PC-3 (cell line): ENCODE measurements at regions not wholly inside any gene's neighbourhood (a gene's known extent, or its start where the extent isn't known, plus 50 kb on each side); places are given as distances from the start of the nearest gene placed in this dataset.

Experiments used
- ATAC-seq: fragments of 200-7000 bp; cut with Tn5 transposase; 2 replicates; pipeline ENCODE4 v1.9.1; 2020; ENCODE audit warnings: mild to moderate bottlenecking, moderate library complexity
- BruUV-seq: library from RNA; stranded (reverse); fragments of 400-500 nt; replicated peaks from 2 replicates; lab custom pipeline; 2021; lab: Mats Ljungman, UMichigan
- CTCF ChIA-PET: fragments of 300-600 bp; sonication (Branson Sonifier 250); formaldehyde crosslinking; loops from one replicate; lab custom pipeline; 2022; ENCODE audit warnings: antibody characterized with exemption; lab: Charles Lee
- POLR2A ChIA-PET: fragments of 300-600 bp; sonication (Branson Sonifier 250); formaldehyde crosslinking; loops from one replicate; lab custom pipeline; 2022; ENCODE audit warnings: antibody characterized with exemption; ENCODE audit not compliant: unreplicated experiment; lab: Charles Lee
- DNase-seq: peaks from one replicate; pipeline ENCODE4 v3.0.0-alpha.2; 2015
- H2AFZ ChIP-seq: fragments of 300-600 bp; sonication (generic); 2 replicates; pipeline ENCODE4 v1.6.0; 2016; ENCODE audit warnings: antibody characterized with exemption, low read length
- H3F3A ChIP-seq: fragments of 300-600 bp; sonication (generic); one replicate; pipeline ENCODE4 v1.6.0; 2017; ENCODE audit warnings: antibody characterized with exemption, low read length, control low read depth, mild to moderate bottlenecking; ENCODE audit not compliant: unreplicated experiment
- H3K27ac ChIP-seq: fragments of 300-600 bp; sonication (generic); 2 replicates; pipeline ENCODE4 v1.5.1; 2016; ENCODE audit warnings: mild to moderate bottlenecking, low read length
- H3K27me3 ChIP-seq: fragments of 300-600 bp; sonication (generic); 2 replicates; pipeline ENCODE4 v1.6.1; 2016; ENCODE audit warnings: low read length, mixed read lengths
- H3K36me3 ChIP-seq: fragments of 300-600 bp; sonication (generic); 2 replicates; pipeline ENCODE4 v1.6.1; 2016; ENCODE audit warnings: low read depth, mixed run types, low read length, mixed read lengths
- H3K4me1 ChIP-seq: fragments of 300-600 bp; sonication (generic); 2 replicates; pipeline ENCODE4 v1.5.1; 2016; ENCODE audit warnings: low read length; ENCODE audit not compliant: insufficient read depth
- H3K4me2 ChIP-seq: fragments of 300-600 bp; sonication (generic); 2 replicates; pipeline ENCODE4 v1.6.0; 2016; ENCODE audit warnings: low read length
- H3K4me3 ChIP-seq: fragments of 300-600 bp; sonication (generic); 2 replicates; pipeline ENCODE4 v1.5.1; 2016; ENCODE audit warnings: mild to moderate bottlenecking, low read length, mixed read lengths
- H3K79me2 ChIP-seq: fragments of 300-600 bp; sonication (generic); 2 replicates; pipeline ENCODE4 v1.6.1; 2017; ENCODE audit warnings: low read length, mixed read lengths
- H3K9ac ChIP-seq: fragments of 300-600 bp; sonication (generic); 2 replicates; pipeline ENCODE4 v1.6.0; 2016; ENCODE audit warnings: mild to moderate bottlenecking, low read length
- H3K9me2 ChIP-seq: fragments of 300-600 bp; sonication (generic); replicated peaks from 2 replicates; pipeline ENCODE4 v1.6.1; 2016; ENCODE audit warnings: mixed run types, low read length, mixed read lengths
- H3K9me3 ChIP-seq: fragments of 300-600 bp; sonication (generic); 2 replicates; pipeline ENCODE4 v1.6.1; 2016; ENCODE audit warnings: low read length, mixed read lengths
- H4K20me1 ChIP-seq: fragments of 300-600 bp; sonication (generic); 2 replicates; pipeline ENCODE4 v1.6.1; 2016; ENCODE audit warnings: low read length, mixed read lengths
- CTCF ChIP-seq: fragments of 300-600 bp; sonication (generic); conservative IDR thresholded peaks from 2 replicates; pipeline ENCODE4 v1.5.1; 2017; ENCODE audit warnings: antibody characterized with exemption, low read depth, mild to moderate bottlenecking, low read length
- EZH2 ChIP-seq: fragments of 300-600 bp; sonication (generic); IDR thresholded peaks from one replicate; pipeline ENCODE4 v1.6.1; 2017; ENCODE audit warnings: antibody characterized with exemption, mild to moderate bottlenecking, low read length; ENCODE audit not compliant: unreplicated experiment
- EZH2phosphoT487 ChIP-seq: fragments of 300-600 bp; sonication (generic); IDR thresholded peaks from 2 replicates; pipeline ENCODE4 v1.6.1; 2018; ENCODE audit warnings: mild to moderate bottlenecking, antibody characterized with exemption, low read length, borderline replicate concordance
- intact Hi-C: fragments of 100-400 bp; cut with micrococcal nuclease; formaldehyde crosslinking; loops from 2 replicates; pipeline ENCODE4 v1.9.0; 2023

DNA sequence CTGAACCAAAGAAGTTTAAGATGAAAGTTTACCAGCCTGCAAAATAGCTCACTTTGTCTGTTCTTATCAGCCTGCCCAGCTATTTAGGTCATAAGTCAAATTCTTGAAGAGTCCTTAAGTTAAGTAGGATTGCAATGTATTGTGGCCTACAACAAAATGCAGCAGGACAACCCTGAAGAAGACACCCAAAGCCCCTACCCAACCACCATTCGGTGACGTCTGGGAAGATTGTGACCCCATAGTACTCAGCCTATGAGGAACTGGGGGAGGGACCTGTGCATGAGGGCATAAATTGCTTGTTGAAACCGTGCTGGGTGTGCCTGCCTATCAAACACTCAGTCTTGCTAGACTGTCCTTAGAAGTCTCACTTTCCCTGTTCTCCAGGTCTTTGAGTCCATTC, 50.5 kb upstream of the FDX1 start:
- ATAC-seq (no peak), DNase-seq (no peak)
- H3K4me1 ChIP-seq: peaks cover 11% of the 10 kb centered on the region
- no peak overlapping the region for H3K27ac ChIP-seq
- ChIA-PET POLR2A (no interaction called here), CTCF (no interaction called here)
- no peaks in the 10 kb centered on the region for H3K9me2 ChIP-seq
- TF ChIP-seq EZH2 (no peak), CTCF (no peak), EZH2phosphoT487 (no peak)
- H3K27me3 ChIP-seq: no peaks in the 10 kb centered on the region
- H2AFZ ChIP-seq: no peak overlapping the region
- intact Hi-C loops: no loop called here
- peaks cover 8% of the 10 kb centered on the region for H3F3A ChIP-seq
- no peak overlapping the region for H3K4me2 ChIP-seq
- no peaks in the 10 kb centered on the region for H4K20me1 ChIP-seq
- no peaks in the 10 kb centered on the region for H3K9me3 ChIP-seq
- H3K36me3 ChIP-seq: no peaks in the 10 kb centered on the region
- no peak overlapping the region for H3K9ac ChIP-seq
- H3K4me3 ChIP-seq: no peak overlapping the region
- no peaks in the 10 kb centered on the region for H3K79me2 ChIP-seq
- no TSS peak for BruUV-seq

- Histone ChIP-seq H3F3A (peaks cover 8% of the 10 kb centered on the region), H3K79me2 (no peaks in the 10 kb centered on the region), H4K20me1 (no peaks in the 10 kb centered on the region), H3K4me1 (peaks cover 11% of the 10 kb centered on the region), H2AFZ (no peak overlapping the region), H3K27ac (no peak overlapping the region), H3K9me2 (no peaks in the 10 kb centered on the region), H3K9me3 (no peaks in the 10 kb centered on the region), H3K36me3 (no peaks in the 10 kb centered on the region), H3K27me3 (no peaks in the 10 kb centered on the region), H3K9ac (no peak overlapping the region), H3K4me2 (no peak overlapping the region), H3K4me3 (no peak overlapping the region)
- DNase-seq (no peak), ATAC-seq (no peak)
- no TSS peak for BruUV-seq
- TF ChIP-seq EZH2phosphoT487 (no peak), EZH2 (no peak), CTCF (no peak)
- ChIA-PET CTCF (no interaction called here), POLR2A (no interaction called here)
- intact Hi-C loops: no loop called here
These were observed 49.8 kb upstream of the FDX1 start for GRCh38 chr11:110379936-110380335.
